SK-N-DZ (cell line): ENCODE measurements at regions not wholly inside any gene's neighbourhood (a gene's known extent, or its start where the extent isn't known, plus 50 kb on each side); places are given as distances from the start of the nearest gene placed in this dataset.
"Not testable (repeated sequence)": the region's sequence is repeated elsewhere in the genome, so short reads cannot be mapped to it uniquely, and the experiment has no call there.

Experiments
- DNase-seq: peaks from one replicate; pipeline ENCODE4 v3.0.0-alpha.2; 2015; ENCODE audit warnings: low spot score

GRCh38 chr13:89027694-89028306 is 1356.6 kb downstream of the SLITRK5 start:
- no peak for DNase-seq

- DNase-seq: no peak
Measured at GRCh38 chr13:89029062-89029461, 1357.9 kb downstream of the SLITRK5 start.

GRCh38 chr13:89034015-89034414 is 1362.8 kb downstream of the SLITRK5 start:
- DNase-seq: no peak

- no peak for DNase-seq
Measured at GRCh38 chr13:89052699-89053098, 1381.5 kb downstream of the SLITRK5 start.

DNA sequence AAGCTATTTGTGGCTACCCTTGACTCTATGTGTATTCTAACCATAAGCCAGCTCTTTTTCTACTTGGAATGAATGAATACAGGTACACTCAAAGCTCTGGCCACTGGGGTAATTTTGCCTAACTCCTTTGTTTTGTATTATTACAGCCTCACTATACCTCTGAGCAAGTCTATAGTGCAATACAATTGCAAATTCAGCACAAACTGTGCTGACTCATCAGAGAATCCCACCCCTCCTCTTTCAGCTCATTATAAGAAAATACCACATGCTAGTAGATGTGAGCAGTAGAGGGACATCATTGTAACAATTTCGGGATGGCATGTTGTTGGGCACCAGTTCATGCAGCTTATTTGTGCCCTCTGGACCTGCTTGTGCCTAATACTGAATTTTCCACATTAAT is 1382.2 kb downstream of the SLITRK5 start:
- DNase-seq: no peak

GRCh38 chr13:89057274-89057673 is 1386.1 kb downstream of the SLITRK5 start:
- no peak for DNase-seq

- DNase-seq: no peak
Measured at GRCh38 chr13:89057862-89058261, 1386.7 kb downstream of the SLITRK5 start.

DNA sequence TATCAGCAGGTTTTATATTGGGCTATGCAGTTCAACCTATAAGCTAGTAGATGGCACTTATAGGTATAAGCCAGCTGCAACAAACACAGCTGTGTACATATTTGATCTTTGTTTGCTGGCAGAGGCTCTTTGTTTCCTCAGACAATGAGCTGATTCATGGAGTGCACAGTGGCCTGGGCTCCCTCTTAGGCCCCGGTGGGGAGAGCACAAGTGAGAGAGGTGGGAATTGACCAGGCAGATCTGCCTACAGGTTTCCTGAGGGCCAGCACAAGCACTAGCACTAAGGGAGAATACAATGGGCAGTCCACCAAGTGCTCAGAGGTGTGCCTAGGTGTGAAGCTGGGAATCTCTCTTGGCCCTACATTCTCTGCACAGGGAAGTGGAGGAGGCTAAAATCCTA is 1390.7 kb downstream of the SLITRK5 start:
- no peak for DNase-seq

DNA sequence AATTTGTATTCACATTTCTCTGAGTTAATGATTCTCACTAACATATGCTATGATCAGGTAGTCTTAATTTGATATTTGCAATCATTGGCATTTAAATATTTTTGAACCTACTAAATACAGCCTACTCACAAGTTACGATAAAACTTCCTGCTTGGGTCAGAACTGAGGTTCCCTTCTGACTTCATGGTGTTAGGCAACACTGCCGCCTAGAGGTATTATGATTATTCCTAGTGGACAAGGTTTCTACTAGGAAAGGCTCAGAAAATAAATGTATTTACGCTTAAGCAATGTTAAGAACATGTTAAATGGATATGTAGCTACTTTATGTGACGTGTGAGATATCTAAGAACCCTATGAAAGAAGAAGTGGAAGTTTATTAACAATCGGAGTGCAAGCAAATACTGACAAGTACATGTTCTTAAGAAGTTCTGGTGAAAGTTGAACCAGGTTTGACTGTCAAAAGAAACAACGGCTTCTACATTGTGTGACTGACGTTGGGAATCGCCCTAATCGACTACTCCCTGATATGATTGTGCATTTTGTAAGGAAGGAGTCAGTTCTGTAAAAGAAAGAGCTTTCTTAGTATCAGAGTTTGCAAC is 1395.8 kb downstream of the SLITRK5 start:
- peak; percentile 53 for DNase-seq

DNA sequence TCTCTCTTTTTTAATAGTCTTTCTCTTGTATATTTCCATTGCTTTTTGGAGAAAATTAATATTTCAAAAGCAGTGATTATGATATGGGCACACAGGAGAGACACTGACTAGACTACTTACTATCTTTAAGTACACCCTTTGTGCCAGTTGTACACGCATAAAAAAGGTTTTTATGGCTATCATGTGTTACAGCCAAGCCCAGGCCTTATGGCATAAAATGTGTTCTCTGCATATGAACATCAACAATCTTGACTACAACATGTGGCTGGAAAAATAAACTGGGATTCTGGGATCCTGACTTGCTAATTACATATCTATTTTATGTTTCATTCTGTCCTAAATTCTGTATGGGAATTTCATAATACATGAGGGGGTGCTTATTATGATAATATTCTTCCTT is 1401.8 kb downstream of the SLITRK5 start:
- DNase-seq: no peak

GRCh38 chr13:89076622-89077021 is 1405.5 kb downstream of the SLITRK5 start:
- no peak for DNase-seq

DNA sequence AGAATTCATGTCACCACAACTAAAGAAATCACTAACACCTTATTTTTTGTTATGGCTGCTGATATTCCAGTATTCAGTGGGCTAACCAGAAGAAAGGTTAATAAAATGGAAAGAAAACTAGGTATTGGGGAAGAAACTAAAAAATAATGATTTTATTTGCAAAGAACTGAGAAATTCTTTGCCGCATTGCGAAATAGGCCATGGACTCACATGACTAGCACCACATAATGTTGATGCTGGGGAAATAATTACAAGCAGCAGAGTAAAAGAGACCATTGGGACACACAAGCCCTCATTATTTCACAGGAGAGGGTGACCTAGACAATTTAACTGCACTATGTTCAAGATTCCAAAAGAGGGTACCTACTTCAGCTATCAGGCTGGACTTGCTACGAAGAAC is 1411.5 kb downstream of the SLITRK5 start:
- no peak for DNase-seq

DNA sequence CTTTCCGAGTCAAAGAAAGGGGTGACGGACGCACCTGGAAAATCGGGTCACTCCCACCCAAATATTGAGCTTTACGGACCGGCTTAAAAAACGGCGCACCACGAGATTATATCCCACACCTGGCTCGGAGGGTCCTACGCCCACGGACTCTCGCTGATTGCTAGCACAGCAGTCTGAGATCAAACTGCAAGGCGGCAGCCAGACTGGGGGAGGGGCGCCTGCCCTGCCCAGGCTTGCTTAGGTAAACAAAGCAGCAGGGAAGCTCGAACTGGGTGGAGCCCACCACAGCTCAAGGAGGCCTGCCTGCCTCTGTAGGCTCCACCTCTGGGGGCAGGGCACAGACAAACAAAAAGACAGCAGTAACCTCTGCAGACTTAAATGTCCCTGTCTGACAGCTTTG is 1416.9 kb downstream of the SLITRK5 start:
- not testable (repeated sequence) for DNase-seq

GRCh38 chr13:89097994-89098393 is 1426.8 kb downstream of the SLITRK5 start:
- no peak for DNase-seq

DNA sequence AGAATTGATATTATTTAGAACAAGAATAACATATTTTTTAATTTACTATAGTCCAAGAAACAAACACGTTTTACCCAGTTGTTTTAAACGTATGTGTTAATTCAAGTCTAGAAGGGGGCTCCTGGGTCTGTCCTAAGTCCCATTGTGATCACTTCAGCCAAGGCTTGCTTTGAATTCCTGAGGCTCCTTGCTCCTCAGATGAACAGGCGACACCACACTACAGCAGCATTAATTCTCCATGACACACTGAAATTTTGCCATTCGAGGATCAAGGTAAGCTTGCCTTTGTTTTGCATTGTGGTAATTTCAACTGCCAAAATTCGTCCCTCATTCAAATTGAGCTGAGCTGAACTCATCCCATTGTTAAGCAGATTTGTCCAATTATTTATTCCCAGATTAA is 1442.6 kb downstream of the SLITRK5 start:
- no peak for DNase-seq

DNA sequence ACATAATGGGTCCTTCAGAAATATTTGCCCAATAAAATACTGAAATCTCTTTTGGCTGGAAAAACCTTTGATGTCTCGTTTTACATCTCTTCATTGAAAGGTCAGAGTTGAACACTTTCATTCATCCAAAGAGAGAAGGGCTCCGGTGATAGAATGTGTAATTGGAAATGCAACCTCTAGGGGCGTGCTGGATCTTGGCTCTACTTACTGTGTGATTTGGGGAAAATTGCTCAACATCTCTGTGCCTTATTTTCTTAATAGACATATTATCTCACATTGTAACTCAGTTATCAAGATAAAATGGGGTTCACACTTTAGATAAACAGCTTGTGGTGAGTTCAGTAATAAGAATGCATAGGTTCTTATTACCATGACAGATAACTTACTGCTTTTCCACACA is 1444.1 kb downstream of the SLITRK5 start:
- no peak for DNase-seq

DNA sequence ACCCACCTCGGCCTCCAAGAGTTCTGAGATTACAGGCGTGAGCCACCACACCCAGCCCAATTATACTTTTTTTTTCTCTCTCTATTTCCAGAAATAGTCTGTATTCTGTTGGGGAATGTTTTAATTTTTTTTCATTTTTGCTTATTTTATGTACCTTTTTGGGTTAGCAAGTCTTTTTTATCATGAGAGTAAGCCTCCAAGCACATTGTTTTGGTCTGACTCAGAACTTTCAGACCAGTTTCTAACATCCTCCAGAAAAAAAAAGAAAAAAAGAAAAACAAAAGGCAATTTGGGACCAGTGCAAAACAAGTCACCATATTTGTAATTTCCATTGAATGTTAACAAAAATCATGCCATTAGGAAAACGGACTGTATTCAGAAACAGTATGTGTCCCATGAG is 1465.5 kb downstream of the SLITRK5 start:
- DNase-seq: no peak

DNA sequence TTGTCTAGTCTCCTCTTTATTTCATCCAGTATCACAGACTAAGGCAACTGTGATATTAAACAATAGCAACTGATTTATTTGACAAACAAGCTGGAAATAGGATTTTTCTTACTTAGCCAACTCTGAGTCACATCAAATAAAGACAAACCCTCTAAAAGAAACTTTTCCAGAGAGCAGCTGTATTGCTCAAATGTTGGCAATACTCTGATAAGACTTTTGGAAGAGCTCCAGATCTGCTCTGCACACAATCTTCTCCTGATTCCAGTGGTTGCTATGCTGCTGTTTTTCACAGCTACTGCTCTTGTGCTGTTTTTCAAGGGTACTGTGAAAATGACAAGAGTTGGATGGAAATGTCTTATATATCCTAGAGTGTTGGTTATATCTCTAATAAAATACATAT is 1479.2 kb downstream of the SLITRK5 start:
- DNase-seq: no peak

- no peak for DNase-seq
Measured at GRCh38 chr13:89153941-89154340, 1482.8 kb downstream of the SLITRK5 start.

- no peak for DNase-seq
Measured at GRCh38 chr13:89163096-89163495, 1491.9 kb downstream of the SLITRK5 start.

- DNase-seq: no peak
Measured at GRCh38 chr13:89165685-89166084, 1494.5 kb downstream of the SLITRK5 start.

DNA sequence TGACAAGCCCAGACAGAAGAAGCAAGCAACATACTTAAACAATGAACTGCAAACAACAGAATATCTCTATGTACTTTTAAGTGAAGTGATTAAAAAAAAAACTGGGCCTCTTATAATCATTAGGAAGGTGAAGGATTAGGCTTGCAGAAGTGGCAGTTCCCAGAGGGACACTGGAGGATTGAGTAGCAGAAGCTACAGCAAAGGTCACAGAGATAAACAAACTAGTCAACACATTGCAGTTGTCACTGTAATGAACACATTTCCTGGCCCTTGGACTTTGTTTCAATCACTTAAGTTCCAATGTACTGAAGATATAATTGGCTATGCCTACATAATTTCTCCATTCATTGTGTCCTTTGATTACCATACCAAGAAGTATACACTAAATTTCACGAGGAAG is 1498.8 kb downstream of the SLITRK5 start:
- DNase-seq: no peak

GRCh38 chr13:89181041-89181440 is 1509.9 kb downstream of the SLITRK5 start:
- no peak for DNase-seq

GRCh38 chr13:89199138-89199537 is 1528.0 kb downstream of the SLITRK5 start:
- no peak for DNase-seq
